Esophagus muscularis mucosa (tissue), 4 donors: ENCODE measurements at regions not wholly inside any gene's neighbourhood (a gene's known extent, or its start where the extent isn't known, plus 50 kb on each side); places are given as distances from the start of the nearest gene placed in this dataset.

Source experiments
- EP300 ChIP-seq: sonication (generic); formaldehyde crosslinking; IDR thresholded peaks from one replicate; pipeline ENCODE4 v1.6.1; 2017; ENCODE audit warnings: antibody characterized with exemption
- POLR2A ChIP-seq: fragments of 450-650 bp; IDR thresholded peaks from one replicate; pipeline ENCODE4 v1.6.1; 2017; ENCODE audit warnings: antibody characterized with exemption, moderate library complexity, mild to moderate bottlenecking, low read depth
- TF ChIP-seq, protein P1 (sequence below), 3 experiments: fragments of 200-600 bp in 2 of 3; fragments of 450-650 bp in 1 of 3; sonication (generic) in 2 of 3; IDR thresholded peaks; one replicate each; pipeline ENCODE4 v1.5.1; 2017 to 2019; ENCODE audit warnings: antibody characterized with exemption in 3 of 3, mild to moderate bottlenecking in 2 of 3, moderate library complexity in 1 of 3

DNA sequence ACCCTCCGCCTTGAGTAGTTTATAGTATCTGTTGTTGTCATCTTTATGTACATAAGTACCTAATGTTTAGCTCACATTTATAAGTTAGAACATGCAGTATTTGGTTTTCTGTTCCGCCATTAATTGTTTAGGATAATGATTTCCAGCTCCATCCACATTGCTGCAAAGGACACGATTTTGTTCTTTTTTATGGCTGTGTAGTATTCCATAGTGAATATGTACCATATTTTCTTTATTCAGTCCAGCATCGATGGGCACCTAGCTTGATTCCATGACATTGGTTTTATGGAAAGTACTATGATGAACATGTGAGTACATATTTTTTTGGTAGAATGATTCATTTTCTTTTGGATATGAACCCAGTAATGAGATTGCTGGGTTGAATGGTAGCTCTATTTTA, 174.4 kb upstream of the SPRY2 start:
- TF ChIP-seq, protein P1, sequence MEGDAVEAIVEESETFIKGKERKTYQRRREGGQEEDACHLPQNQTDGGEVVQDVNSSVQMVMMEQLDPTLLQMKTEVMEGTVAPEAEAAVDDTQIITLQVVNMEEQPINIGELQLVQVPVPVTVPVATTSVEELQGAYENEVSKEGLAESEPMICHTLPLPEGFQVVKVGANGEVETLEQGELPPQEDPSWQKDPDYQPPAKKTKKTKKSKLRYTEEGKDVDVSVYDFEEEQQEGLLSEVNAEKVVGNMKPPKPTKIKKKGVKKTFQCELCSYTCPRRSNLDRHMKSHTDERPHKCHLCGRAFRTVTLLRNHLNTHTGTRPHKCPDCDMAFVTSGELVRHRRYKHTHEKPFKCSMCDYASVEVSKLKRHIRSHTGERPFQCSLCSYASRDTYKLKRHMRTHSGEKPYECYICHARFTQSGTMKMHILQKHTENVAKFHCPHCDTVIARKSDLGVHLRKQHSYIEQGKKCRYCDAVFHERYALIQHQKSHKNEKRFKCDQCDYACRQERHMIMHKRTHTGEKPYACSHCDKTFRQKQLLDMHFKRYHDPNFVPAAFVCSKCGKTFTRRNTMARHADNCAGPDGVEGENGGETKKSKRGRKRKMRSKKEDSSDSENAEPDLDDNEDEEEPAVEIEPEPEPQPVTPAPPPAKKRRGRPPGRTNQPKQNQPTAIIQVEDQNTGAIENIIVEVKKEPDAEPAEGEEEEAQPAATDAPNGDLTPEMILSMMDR (IDR thresholded peaks at IDR 0.05) = no peak
- TF ChIP-seq POLR2A (no peak), EP300 (no peak)
